ENCODE measurements at regions not wholly inside any gene's neighbourhood (a gene's known extent, or its start where the extent isn't known, plus 50 kb on each side); places are given as distances from the start of the nearest gene placed in this dataset.

DNA sequence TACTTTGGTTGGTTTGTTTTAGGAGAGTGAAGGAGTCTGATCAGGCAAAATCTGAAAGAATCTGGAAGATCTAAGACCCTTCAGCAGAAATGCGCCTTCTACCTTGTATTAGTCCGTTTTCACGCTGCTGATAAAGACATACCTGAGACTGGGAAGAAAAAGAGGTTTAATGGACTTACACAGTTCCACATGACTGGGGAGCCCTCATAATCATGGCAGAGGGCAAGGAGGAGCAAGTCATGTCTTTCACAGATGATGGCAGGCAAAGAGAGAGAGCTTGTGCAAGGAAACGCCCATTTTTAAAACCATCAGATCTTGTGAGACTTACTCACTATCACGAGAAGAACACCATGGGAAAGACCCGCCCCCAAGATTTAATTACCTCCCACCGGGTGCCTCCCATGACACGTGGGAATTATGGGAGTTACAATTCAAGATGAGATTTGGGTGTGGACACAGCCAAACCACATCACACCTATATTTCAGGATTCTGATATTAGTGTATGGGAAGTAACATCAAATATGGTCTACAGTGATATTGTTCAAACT is 99.3 kb downstream of the GLUL start:
- H3K9me3 Mint-ChIP-seq, result peaks cover 4% of the 10 kb centered on the region
- TF ChIP-seq, protein P1, sequence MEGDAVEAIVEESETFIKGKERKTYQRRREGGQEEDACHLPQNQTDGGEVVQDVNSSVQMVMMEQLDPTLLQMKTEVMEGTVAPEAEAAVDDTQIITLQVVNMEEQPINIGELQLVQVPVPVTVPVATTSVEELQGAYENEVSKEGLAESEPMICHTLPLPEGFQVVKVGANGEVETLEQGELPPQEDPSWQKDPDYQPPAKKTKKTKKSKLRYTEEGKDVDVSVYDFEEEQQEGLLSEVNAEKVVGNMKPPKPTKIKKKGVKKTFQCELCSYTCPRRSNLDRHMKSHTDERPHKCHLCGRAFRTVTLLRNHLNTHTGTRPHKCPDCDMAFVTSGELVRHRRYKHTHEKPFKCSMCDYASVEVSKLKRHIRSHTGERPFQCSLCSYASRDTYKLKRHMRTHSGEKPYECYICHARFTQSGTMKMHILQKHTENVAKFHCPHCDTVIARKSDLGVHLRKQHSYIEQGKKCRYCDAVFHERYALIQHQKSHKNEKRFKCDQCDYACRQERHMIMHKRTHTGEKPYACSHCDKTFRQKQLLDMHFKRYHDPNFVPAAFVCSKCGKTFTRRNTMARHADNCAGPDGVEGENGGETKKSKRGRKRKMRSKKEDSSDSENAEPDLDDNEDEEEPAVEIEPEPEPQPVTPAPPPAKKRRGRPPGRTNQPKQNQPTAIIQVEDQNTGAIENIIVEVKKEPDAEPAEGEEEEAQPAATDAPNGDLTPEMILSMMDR (conservative IDR thresholded peaks at IDR 0.05), result no peak
- no peak overlapping the region for H3K27ac Mint-ChIP-seq (ENCODE audit: unreplicated experiment)
- peaks cover 41% of the 10 kb centered on the region for H3K4me1 Mint-ChIP-seq
- no peaks in the 10 kb centered on the region for H3K36me3 Mint-ChIP-seq (ENCODE audit: low read depth)
- DNase-seq (ENCODE audit: low read depth, low spot score), result no peak
- no peak overlapping the region for H3K4me3 Mint-ChIP-seq
- no peaks in the 10 kb centered on the region for H3K27me3 Mint-ChIP-seq (ENCODE audit: low read depth)

DNA sequence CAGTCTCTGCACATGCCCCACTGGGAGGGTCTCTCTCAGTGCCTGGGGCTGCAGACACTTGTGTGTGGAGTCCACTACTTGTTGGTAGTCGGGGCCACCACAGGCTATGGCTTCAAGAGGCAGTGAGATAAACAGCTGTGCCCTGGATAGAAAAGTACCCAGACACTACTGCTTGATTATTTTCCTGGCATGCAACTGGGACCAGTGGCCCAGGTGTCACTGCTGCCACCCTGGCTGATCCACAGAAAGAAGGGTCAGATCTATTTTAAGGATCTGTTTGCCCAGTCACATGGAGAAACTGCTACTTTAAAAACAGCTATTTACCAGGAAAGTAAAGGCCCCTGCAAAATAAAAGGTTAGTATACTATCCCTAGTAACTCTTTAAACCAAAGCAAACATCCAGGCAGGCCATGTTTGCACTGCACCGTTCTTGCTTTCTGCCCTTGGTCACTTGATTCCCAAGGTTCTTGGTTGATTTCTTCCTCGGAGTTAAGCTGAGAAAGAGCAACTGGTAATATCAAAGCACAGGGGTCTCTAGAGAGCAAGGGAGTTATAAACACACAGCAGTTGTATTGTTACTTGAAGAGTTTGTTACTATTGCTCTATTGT is 99.9 kb downstream of the GLUL start:
- Mint-ChIP-seq H3K4me1 (peaks cover 41% of the 10 kb centered on the region), H3K9me3 (peaks cover 4% of the 10 kb centered on the region), H3K36me3 (ENCODE audit: low read depth) (no peaks in the 10 kb centered on the region), H3K27me3 (ENCODE audit: low read depth) (no peaks in the 10 kb centered on the region), H3K4me3 (no peak overlapping the region), H3K27ac (ENCODE audit: unreplicated experiment) (no peak overlapping the region)
- TF ChIP-seq, protein P1 (conservative IDR thresholded peaks at IDR 0.05), result no peak
- no peak for DNase-seq (ENCODE audit: low read depth, low spot score)

DNA sequence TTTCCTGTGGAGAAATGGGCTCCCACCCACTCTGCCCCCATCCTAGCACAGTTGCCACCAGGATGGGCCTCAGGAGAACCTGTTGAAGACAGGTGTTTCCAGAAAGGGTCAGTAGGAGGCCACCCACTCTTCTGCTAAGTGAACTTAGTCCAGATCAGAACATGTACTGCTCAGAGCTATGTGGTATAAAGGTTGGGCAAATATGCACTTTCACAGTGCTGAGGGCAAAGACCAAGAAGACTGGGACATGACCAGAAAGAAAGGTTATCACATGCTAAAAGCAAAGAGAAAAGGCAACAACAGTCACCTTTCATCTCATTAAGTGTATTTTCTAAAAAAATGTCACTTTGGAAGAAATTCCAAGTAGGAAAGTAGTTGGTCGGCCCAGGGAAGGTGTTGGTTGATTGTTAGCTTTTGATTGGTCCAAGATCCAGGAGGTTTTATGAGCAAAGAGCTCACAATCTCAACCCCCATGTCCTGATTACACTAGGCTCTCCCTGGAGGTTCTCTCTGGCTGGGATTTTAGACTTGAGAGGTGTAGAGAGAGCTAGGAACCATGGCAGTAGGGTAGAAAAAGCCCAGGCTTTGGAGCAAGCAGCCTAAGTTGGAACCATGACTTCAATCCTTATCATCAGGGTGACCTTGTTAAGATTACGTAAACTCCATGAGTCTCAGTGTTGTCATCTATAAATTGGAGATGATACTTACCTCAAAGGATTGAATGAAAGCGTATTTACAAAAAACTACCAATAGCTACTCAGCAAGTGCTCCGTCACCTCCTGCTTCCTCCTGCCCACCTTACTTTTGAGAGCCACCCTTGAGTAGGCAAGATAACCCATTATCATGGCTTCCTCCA is 102.6 kb downstream of the GLUL start:
- Mint-ChIP-seq H3K27ac (ENCODE audit: unreplicated experiment) (no peak overlapping the region), H3K36me3 (ENCODE audit: low read depth) (no peaks in the 10 kb centered on the region), H3K9me3 (peaks cover 4% of the 10 kb centered on the region), H3K27me3 (ENCODE audit: low read depth) (no peaks in the 10 kb centered on the region), H3K4me1 (peaks cover 43% of the 10 kb centered on the region), H3K4me3 (no peak overlapping the region)
- no peak for DNase-seq (ENCODE audit: low read depth, low spot score)
- TF ChIP-seq, protein P1 (conservative IDR thresholded peaks at IDR 0.05), result no peak

DNA sequence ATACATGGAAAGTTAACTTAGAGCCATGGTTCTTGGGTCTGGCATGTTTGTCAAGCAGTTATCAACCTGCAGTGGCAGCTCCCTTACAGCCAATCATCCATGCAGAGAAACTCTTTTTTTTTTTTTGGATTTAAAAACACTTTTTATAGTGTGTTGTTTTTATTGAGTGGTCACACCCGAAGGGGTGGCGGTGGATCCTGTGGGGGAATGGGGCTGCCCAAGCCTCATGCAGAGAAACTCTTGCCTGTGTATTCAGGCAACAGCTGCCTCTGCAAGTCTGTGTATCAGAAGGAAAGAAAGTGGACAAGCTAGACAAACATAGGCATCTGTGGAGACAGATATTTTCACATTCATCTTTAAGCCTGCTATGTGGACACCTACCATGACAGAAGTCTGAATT is 104.8 kb downstream of the GLUL start:
- Mint-ChIP-seq H3K9me3 (peaks cover 4% of the 10 kb centered on the region), H3K4me3 (no peak overlapping the region), H3K36me3 (ENCODE audit: low read depth) (no peaks in the 10 kb centered on the region), H3K27me3 (ENCODE audit: low read depth) (no peaks in the 10 kb centered on the region), H3K27ac (ENCODE audit: unreplicated experiment) (no peak overlapping the region), H3K4me1 (peaks cover 35% of the 10 kb centered on the region)
- DNase-seq (ENCODE audit: low read depth, low spot score), result no peak
- TF ChIP-seq, protein P1 (conservative IDR thresholded peaks at IDR 0.05), result no peak

DNA sequence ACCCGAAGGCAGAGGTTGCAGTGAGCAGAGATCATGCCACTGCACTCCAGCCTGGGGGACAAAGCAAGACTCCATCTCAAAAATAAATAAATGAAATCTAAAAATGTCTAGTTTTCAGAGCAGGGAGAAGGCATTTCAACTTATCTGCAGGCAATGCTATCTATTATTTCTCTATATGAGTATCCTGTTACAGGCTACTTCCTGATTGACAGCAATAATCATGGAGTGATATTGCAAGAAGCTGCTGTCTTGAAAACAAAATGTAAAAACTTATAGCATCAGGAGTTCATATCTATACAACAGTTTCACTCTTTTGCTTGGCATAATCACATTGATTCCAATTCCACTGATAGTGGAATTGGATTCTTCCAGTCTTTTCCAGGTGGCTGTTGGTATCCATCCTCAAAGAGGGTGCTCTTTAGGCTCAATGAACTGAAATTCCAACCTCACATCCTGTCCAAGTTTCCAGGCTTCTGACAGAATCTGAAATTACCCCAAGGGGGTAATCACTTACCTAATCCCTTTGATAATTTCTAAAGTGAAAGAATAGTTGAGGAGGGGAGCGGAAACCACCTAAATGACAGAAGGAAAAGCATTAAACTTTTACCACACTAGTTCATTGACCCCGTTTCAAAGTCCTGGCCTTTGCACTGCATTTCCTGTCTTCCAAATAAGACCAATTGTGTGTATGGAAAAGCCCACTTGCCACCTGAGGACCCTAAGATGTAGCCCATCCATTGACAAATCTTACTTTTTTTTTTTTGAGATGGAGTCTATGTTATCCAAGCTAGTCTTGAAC is 107.6 kb downstream of the GLUL start:
- Mint-ChIP-seq H3K9me3 (peaks cover 4% of the 10 kb centered on the region), H3K27me3 (ENCODE audit: low read depth) (no peaks in the 10 kb centered on the region), H3K4me3 (no peak overlapping the region), H3K4me1 (peaks cover 20% of the 10 kb centered on the region), H3K27ac (ENCODE audit: unreplicated experiment) (no peak overlapping the region), H3K36me3 (ENCODE audit: low read depth) (no peaks in the 10 kb centered on the region)
- TF ChIP-seq, protein P1 (conservative IDR thresholded peaks at IDR 0.05), result no peak
- DNase-seq (ENCODE audit: low read depth, low spot score), result no peak

Measured in neural crest cell (in vitro differentiated cells).